ENCODE measurements at regions not wholly inside any gene's neighbourhood (a gene's known extent, or its start where the extent isn't known, plus 50 kb on each side); places are given as distances from the start of the nearest gene placed in this dataset.
"Not testable (repeated sequence)": the region's sequence is repeated elsewhere in the genome, so short reads cannot be mapped to it uniquely, and the experiment has no call there.

- DNase-seq = no peak
Measured at GRCh38 chr5:174828804-174829510, 104.6 kb downstream of the MSX2 start.

DNA sequence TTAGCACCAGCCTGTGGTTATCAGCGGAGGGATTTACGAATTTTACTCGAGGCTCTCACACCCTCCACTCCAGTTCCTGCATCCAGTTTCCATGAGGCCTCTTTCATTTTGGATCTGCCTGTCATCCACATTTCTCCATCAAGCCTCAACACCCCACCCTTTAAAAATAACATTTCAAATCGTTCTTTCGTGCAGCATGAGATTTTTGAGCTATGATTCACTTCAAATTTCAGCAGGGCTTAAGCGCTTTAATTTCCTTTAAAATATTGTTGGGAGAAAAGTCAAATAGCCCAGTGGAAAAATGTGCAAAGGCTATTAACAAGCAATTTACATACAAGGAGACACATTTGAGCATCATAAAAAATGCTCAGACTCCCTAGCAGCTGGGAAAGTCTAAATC, 103.2 kb downstream of the MSX2 start:
- no peak for DNase-seq

GRCh38 chr5:174825587-174825986, 101.2 kb downstream of the MSX2 start:
- no peak for DNase-seq

GRCh38 chr5:174818430-174818829, 94.0 kb downstream of the MSX2 start:
- no peak for DNase-seq

DNA sequence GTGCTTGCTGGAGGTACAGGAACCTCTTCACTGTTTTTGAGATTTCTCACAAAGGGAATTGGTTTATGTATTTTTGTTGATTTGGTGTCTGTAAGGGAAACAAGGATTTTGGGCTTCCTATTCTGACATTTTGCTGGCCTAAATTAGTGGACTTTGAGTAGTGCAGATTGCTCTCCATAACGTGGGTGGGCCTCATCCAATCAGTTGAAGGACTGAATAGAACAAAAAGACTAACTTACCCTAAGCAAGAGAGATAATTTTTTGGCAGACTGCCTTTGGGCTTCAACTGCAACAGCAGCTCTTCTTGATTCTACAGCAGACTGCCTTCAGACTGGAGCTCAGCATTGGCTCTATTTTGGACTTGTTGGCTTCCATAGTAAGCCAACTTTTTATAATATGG, 93.2 kb downstream of the MSX2 start:
- no peak for DNase-seq

GRCh38 chr5:174816858-174817257, 92.5 kb downstream of the MSX2 start:
- DNase-seq = peak in 1 of 2 experiments; percentile 18

- no peak for DNase-seq
Measured at GRCh38 chr5:174811438-174811837, 87.1 kb downstream of the MSX2 start.

DNA sequence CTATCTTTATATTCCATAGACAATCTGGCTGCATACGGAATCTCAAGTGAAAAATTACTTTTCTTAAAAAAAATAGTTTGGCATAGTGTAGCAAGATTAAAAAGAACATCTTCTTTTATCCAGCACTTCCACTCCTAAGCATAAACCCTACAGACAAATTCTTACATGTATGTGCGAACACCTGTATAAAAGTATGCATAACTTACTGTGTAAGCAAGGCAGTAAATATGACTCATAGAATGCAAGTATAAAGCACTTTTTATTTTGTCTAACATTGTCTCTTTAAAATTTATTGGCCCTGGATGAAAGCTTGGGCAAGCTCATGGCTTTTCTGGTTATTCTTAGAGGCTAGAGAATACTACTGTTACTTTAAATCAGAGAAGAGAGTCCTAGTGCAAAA, 86.4 kb downstream of the MSX2 start:
- DNase-seq = no peak

GRCh38 chr5:174807471-174807870, 83.1 kb downstream of the MSX2 start:
- DNase-seq = no peak

- no peak for DNase-seq
Measured at GRCh38 chr5:174806729-174807128, 82.3 kb downstream of the MSX2 start.

DNA sequence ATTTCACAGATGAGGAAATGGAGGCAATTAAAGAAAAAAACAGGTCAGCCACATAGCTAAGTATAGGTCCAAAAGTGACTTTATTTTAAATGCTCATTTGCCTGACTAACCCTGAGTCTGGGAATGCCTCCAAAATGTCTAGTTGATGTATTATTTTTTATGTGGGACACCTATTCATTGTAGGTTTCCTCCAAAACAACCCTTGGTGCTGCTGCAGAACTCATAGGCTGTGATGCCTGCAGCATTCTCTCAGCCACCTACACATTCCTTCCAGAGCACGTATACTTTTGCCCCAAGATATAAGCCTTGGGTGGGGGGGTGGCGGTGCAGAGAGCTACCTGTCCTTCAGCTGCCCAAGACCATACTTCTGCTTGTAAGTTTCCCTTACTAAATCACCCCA, 77.4 kb downstream of the MSX2 start:
- DNase-seq = no peak

DNA sequence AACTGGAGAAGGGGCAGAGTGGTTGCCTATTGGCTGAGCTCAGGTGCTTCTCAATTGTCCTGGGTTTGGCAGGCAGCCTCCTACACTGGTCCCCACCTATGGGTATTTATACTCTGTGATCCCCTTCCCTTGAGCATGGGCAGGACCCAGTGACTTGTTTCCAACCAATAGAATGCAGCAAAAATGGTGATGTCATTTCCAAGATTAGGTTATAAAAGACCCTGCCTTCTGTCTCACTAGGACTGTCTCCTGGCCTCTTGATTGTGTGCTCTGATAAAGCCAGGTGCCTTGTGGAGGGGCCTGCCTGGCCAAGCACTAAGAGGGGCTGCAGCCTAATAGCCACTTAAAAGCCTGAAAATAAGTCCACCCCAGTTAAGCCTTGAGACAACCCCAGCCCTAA, 76.1 kb downstream of the MSX2 start:
- no peak for DNase-seq

- no peak for DNase-seq
Measured at GRCh38 chr5:174799121-174799520, 74.7 kb downstream of the MSX2 start.

DNA sequence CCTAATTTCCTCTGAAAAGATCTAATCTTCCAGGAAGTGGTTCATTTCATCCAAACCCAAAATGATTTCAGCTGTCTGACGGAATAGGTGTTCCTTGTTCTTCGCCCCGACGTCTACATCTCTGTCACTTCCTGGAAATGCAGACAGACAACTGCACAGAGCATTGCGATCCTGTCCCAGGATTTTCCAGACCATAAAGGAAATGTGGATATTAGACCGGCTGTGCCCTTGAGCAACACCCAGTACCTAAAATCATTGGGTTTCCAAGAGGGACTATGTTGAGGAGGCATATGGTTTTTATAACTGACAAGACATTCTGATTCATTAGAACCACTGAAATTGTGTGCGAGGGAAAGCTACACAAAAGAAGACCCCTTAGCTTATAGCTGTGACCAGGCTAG, 74.2 kb downstream of the MSX2 start:
- DNase-seq = no peak

- no peak for DNase-seq
Measured at GRCh38 chr5:174796711-174797192, 72.4 kb downstream of the MSX2 start.

DNA sequence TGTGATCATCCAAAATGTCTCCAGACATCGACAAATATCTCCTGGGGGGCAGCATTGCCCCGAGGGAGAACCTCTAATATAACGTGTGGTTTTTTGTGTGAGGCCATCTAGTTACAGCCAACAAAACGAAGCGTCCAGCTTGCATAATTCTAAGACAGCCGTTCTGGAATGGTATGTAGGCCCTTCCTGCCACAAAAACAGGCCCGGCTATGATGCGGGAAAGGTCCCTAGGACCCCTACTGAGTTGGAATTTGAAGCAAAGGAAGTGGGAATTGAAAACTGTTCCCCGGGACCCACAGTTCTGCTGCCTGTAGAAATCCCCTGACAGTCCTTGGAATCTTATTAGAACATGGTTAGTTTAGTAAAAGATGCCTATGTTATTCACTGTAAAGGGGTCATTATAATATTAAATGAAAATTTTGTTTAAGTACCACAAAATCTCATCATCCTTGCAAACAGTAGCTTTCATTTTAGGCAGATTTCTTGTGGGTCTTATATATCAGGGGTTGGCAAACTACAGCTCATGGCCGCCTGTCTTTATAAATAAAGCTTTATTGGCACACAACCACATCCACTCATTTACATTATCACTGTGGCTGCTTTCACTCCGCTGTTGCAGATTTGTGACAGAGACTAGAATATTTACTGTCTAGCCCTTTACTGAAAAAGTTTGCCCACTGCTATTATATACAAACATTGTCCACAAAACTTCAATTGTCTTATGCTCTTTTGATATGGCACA, 70.7 kb downstream of the MSX2 start:
- no peak for DNase-seq

DNA sequence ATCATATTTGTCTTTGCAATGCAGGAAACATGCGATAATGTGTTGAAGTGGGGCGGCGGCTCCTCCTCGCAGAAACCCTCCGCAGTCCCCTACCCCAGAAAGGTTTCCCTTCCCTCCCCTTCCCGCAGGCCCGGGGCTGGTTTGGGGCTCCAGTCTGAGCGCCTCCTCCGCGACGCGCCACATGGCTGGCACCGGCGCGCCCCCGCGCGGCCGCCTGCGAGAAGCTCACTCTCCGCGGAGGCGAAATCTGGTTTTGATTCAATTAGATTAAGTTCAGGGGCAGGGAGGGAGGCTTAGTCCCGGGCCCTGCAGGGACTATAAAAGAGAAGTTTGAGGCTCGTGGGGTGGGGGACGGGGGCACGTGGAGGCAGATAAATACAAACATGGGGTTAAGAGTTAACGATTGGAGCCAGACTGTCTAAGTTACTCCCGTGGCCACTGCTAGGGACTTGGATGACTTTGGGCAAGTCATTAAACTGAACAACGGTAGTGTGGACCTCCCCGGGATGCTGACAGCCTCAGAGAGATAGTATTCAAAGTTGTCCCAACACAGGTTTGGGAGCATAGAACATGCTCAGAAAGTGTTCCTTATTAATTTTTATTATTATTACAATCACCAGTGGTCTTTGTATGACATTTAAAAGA, 69.4 kb downstream of the MSX2 start:
- peak in 1 of 2 experiments; percentile 31 for DNase-seq

GRCh38 chr5:174793076-174793475, 68.7 kb downstream of the MSX2 start:
- no peak for DNase-seq

DNA sequence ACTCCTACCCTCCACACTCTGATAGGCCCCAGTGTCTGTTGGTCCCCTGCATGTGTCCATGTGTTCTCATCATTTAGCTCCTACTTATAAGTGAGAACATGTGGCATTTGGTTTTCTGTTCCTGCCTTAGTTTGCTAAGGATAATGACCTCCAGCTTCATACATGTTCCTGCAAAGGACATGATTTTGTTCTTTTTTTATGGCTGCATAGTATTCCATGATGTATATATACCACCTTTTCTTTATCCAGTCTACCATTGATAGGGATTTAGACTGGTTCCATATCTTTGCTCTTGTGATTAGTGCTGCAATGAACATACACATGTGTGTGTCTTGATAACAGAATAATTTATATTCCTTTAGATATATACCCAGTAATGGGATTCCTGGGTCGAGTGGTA, 67.9 kb downstream of the MSX2 start:
- not testable (repeated sequence) for DNase-seq

- DNase-seq = no peak
Measured at GRCh38 chr5:174790906-174791305, 66.5 kb downstream of the MSX2 start.

DNA sequence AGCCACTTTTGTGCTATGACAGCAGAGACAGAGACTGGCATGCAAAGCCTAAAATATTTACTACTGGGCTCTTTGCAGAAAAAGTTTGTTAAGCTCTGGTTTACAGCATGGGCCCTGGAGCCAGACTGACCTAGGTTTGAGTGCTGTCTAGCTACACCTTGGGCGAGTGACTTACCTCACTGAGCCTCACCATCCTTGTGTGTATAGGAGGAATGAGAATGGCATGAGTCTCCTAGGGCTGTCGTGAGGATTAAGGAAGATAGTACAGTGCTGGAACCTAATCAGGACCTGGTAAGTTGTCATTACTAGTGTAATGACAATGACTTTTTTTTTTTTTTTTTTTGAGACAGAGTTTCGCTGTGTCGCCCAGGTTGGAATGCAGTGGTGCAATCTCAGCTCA, 65.2 kb downstream of the MSX2 start:
- no peak for DNase-seq

- DNase-seq = no peak
Measured at GRCh38 chr5:174785120-174785680, 60.8 kb downstream of the MSX2 start.
